Kidney epithelial cell (primary cell): ENCODE measurements at regions not wholly inside any gene's neighbourhood (a gene's known extent, or its start where the extent isn't known, plus 50 kb on each side); places are given as distances from the start of the nearest gene placed in this dataset.

Source experiments
- DNase-seq: peaks from one replicate; pipeline ENCODE4 v3.0.0-alpha.2; 2010; ENCODE audit warnings: low read depth
- H3K27me3 ChIP-seq: 2 replicates; pipeline ENCODE4 v1.6.0; 2011; ENCODE audit warnings: low read length; ENCODE audit not compliant: control insufficient read depth, insufficient read depth
- H3K36me3 ChIP-seq: 2 replicates; pipeline ENCODE4 v1.5.1; 2011; ENCODE audit warnings: low read length; ENCODE audit not compliant: control insufficient read depth, insufficient read depth
- H3K4me3 ChIP-seq: 2 replicates; pipeline ENCODE4 v1.5.1; 2011; ENCODE audit warnings: low read depth, mild to moderate bottlenecking, control low read depth, low read length
- TF ChIP-seq, protein P1 (sequence below): IDR thresholded peaks from 2 replicates; pipeline ENCODE4 v1.5.1; 2011; ENCODE audit warnings: mild to moderate bottlenecking, moderate library complexity, low read length, control low read depth, inconsistent platforms; ENCODE audit not compliant: insufficient read depth, poor library complexity, severe bottlenecking

DNA sequence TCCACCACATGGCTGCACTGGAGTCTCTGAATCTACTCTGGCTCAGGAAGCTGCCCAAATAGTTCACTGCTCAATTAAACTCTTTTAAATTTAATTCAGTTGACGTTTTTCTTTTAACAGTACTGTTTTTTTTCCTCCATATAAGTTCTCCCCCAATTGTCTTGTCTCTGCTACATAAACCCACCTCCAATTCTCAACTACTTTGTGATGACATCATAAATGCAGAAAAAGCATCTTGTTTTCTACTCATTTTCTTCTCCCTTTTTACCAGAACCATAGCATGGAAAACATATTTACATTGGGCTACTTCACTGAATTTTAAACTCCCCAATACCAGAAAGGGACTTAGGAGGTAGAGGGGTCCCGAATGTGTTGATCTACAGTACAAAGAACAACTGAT, 270.4 kb downstream of the GPD2 start:
- TF ChIP-seq, protein P1, sequence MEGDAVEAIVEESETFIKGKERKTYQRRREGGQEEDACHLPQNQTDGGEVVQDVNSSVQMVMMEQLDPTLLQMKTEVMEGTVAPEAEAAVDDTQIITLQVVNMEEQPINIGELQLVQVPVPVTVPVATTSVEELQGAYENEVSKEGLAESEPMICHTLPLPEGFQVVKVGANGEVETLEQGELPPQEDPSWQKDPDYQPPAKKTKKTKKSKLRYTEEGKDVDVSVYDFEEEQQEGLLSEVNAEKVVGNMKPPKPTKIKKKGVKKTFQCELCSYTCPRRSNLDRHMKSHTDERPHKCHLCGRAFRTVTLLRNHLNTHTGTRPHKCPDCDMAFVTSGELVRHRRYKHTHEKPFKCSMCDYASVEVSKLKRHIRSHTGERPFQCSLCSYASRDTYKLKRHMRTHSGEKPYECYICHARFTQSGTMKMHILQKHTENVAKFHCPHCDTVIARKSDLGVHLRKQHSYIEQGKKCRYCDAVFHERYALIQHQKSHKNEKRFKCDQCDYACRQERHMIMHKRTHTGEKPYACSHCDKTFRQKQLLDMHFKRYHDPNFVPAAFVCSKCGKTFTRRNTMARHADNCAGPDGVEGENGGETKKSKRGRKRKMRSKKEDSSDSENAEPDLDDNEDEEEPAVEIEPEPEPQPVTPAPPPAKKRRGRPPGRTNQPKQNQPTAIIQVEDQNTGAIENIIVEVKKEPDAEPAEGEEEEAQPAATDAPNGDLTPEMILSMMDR, result no peak
- no peak for DNase-seq
- H3K36me3 ChIP-seq, result no peaks in the 10 kb centered on the region
- H3K4me3 ChIP-seq, result no peak overlapping the region
- H3K27me3 ChIP-seq, result no peaks in the 10 kb centered on the region

DNA sequence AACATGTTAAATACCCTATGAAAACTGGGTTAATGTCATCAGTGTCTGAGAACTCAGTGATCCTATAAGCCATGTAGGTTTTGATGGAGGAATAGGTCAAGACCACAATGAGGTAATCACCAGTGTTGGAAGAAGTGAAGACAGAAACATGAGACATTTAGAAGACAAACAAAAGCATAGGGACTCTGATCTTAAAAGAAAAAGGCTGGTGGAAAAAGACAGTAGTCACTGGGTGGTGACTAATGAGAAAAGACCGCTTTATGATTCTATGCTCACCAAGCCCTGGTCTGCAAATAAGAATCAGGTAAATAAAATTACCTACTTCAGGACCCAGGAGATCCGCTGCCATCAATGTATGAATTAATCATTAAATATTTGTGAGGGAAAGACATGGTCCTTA, 271.9 kb downstream of the GPD2 start:
- Histone ChIP-seq H3K27me3 (no peaks in the 10 kb centered on the region), H3K36me3 (no peaks in the 10 kb centered on the region), H3K4me3 (no peak overlapping the region)
- DNase-seq, result no peak
- TF ChIP-seq, protein P1, result no peak

DNA sequence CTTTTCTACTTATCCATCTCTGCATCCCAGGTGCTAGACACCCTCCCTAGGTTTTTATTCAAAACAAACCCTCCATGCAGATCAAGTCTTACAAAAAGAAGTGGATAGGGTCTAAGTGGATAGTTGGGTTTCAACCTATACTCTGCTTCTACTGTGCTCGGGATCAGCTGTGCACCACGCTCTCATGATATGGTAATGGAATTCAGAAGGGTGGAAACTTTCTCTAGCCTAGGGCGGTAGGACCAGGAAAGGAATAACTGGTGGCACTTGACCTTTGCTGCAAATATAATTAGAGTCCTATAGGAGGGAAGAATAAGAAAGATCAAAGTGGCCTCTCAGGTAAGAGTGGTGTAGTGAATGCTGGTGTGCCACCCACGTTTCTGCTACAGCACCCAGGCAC, 272.9 kb downstream of the GPD2 start:
- DNase-seq, result no peak
- Histone ChIP-seq H3K4me3 (no peak overlapping the region), H3K36me3 (no peaks in the 10 kb centered on the region), H3K27me3 (no peaks in the 10 kb centered on the region)
- TF ChIP-seq, protein P1, result no peak

GRCh38 chr2:156719036-156719435, 282.9 kb downstream of the GPD2 start:
- Histone ChIP-seq H3K4me3 (no peak overlapping the region), H3K27me3 (no peaks in the 10 kb centered on the region), H3K36me3 (no peaks in the 10 kb centered on the region)
- DNase-seq, result no peak
- TF ChIP-seq, protein P1, result no peak

- no peaks in the 10 kb centered on the region for H3K27me3 ChIP-seq
- no peak for DNase-seq
- H3K4me3 ChIP-seq, result no peak overlapping the region
- no peaks in the 10 kb centered on the region for H3K36me3 ChIP-seq
- TF ChIP-seq, protein P1, result no peak
These were observed 291.7 kb downstream of the GPD2 start for GRCh38 chr2:156727867-156728266.

DNA sequence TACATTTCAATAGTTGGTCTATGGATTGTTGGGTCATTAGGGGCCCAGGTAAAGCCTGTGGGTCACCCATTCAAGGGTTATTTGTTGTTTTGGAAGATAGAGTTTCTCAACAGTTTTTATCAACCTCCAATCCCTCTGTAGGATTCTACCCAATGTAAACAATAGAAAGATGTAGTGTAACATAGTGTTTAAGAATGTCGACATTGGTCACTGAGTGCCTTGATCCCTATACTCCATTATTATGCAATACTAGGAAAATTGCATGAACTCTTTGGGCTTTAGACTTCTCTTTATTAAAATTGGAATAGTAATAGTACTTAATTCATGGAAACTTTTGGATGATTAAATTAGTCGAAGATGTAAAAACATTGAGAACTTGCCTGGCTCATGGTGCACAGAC, 292.1 kb downstream of the GPD2 start:
- no peak for DNase-seq
- H3K4me3 ChIP-seq, result no peak overlapping the region
- TF ChIP-seq, protein P1, result no peak
- H3K36me3 ChIP-seq, result no peaks in the 10 kb centered on the region
- H3K27me3 ChIP-seq, result no peaks in the 10 kb centered on the region
